ENCODE measurements at regions not wholly inside any gene's neighbourhood (a gene's known extent, or its start where the extent isn't known, plus 50 kb on each side); places are given as distances from the start of the nearest gene placed in this dataset.

DNA sequence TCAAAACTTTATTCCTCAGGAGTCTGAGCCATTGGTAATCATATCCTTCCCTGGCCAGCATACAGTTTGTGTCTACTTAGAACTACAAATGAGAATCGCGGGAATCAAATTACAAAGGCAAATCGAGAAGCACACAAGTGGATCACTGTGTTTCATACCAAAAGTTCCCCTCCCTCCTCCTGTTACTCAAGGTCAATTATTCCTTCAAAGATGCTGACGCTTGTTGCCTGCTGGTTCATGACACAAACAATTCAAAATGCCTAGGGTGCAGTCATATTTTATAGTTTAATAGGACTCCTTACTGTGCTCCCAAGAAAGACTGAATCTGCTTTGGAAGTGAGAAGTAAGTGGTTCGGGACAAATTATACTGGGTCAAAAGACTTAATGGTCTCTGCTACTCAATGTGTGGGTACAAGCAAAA, 93.0 kb upstream of the PBX1 start:
- TF ChIP-seq, protein P1, sequence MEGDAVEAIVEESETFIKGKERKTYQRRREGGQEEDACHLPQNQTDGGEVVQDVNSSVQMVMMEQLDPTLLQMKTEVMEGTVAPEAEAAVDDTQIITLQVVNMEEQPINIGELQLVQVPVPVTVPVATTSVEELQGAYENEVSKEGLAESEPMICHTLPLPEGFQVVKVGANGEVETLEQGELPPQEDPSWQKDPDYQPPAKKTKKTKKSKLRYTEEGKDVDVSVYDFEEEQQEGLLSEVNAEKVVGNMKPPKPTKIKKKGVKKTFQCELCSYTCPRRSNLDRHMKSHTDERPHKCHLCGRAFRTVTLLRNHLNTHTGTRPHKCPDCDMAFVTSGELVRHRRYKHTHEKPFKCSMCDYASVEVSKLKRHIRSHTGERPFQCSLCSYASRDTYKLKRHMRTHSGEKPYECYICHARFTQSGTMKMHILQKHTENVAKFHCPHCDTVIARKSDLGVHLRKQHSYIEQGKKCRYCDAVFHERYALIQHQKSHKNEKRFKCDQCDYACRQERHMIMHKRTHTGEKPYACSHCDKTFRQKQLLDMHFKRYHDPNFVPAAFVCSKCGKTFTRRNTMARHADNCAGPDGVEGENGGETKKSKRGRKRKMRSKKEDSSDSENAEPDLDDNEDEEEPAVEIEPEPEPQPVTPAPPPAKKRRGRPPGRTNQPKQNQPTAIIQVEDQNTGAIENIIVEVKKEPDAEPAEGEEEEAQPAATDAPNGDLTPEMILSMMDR (conservative IDR thresholded peaks at IDR 0.05), result no peak
- TF ChIP-seq ZFX (IDR thresholded peaks at IDR 0.05), result no peak
